GM12875 (cell line): ENCODE measurements at regions not wholly inside any gene's neighbourhood (a gene's known extent, or its start where the extent isn't known, plus 50 kb on each side); places are given as distances from the start of the nearest gene placed in this dataset.

Source experiments
- H3K4me3 ChIP-seq: one replicate; pipeline ENCODE4 v1.5.1; 2011; ENCODE audit warnings: low read depth, low read length, control low read depth
- CTCF ChIP-seq: IDR thresholded peaks from 2 replicates; pipeline ENCODE4 v1.5.1; 2011; ENCODE audit warnings: low read depth, mild to moderate bottlenecking, control low read depth, inconsistent platforms, low read length, moderate library complexity, borderline replicate concordance; ENCODE audit not compliant: insufficient read depth

DNA sequence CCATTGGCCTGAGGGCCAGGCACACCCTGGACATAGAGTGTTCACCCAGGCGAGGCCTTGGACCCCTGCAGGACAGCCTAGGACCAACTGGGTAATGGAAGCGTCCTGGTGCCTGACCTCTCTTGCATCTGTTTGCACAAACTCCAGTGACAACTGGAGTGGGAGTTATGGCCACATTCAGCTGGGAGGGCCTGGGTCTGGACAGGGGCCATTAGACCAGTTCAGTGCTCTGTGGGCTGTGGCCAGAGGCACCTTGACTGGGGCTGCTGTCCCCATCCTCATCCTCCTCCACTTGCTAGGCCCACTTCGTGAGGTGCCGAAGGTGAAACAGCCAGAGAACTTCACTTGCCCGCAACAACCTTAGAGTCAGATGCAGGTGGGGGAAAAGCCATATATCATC, 372.7 kb upstream of the IRX1 start:
- no peak for TF ChIP-seq CTCF
- no peak overlapping the region for H3K4me3 ChIP-seq

DNA sequence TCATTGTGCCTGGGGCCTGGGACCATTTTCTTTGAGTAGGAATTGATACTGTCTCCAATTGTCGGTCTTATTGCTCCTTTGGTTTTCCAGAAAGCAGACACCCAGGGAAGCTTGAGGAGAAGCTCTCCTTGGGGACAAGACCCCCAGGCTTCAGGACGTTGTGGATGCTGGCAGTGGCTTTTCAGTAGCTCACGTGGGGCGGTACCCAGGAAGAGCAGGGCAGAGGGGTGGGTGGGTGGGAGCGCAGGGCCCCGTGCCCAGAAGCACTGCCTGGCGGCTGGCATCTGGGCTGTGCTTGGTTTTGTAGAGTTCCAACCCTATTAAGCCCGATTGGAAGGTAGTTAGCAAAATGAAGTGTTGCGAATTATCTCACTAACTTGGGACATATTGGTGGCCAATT, 374.2 kb upstream of the IRX1 start:
- no peak for TF ChIP-seq CTCF
- H3K4me3 ChIP-seq, result no peak overlapping the region

DNA sequence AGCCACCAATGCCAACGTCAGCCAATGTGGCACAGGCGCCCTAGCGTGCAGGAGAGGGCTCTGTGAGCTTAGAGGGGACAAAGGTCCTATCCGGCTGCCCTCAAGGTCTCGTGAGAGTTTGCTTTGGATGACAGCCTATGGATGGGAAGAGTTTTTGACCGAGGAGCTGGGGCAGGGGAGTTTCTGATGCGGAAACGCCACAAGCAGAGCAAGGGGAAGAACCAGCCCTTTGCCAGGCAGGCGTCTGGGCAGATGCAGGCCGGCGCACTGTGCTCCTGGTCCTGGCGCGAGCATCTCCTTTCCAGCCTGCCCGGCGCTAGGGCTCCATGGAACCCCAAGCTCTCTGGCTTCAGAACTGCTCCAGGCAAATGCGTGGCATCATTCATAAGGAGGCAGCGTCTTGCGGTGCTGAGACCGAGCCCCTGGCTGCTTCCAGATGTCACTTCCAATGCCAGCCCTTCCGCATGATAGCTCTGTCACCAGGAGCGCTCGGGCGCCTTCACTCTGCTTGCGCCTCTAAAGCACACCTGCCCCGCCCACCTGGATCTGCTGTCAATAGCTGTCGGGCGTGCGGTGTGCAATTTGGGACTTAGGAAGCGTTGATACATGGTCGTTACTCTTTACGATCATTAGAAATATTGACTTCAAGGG, 374.9 kb upstream of the IRX1 start:
- TF ChIP-seq CTCF, result no peak
- H3K4me3 ChIP-seq, result no peak overlapping the region

DNA sequence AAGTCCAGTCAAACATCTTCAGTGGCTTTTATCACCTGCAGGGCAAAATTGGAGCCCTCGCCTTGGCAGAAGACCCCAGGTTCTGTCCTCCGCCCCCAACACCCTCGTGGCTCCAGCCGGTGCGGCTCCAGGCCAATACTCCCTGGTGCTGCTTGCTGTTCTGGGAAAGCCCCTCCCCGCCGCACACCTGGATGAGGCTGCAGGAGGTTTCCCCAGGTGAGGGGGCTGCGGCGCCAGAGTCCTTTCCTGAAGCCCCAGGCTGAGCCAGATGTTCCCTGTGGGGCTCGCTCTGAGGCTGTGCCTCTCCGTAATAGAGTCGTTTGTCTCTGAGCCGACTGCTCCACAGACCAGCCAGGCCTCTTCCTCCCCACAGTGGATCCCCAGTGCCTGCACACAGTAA, 375.4 kb upstream of the IRX1 start:
- TF ChIP-seq CTCF, result no peak
- no peak overlapping the region for H3K4me3 ChIP-seq

GRCh38 chr5:3218916-3219650, 376.5 kb upstream of the IRX1 start:
- TF ChIP-seq CTCF, result no peak
- H3K4me3 ChIP-seq, result no peak overlapping the region

DNA sequence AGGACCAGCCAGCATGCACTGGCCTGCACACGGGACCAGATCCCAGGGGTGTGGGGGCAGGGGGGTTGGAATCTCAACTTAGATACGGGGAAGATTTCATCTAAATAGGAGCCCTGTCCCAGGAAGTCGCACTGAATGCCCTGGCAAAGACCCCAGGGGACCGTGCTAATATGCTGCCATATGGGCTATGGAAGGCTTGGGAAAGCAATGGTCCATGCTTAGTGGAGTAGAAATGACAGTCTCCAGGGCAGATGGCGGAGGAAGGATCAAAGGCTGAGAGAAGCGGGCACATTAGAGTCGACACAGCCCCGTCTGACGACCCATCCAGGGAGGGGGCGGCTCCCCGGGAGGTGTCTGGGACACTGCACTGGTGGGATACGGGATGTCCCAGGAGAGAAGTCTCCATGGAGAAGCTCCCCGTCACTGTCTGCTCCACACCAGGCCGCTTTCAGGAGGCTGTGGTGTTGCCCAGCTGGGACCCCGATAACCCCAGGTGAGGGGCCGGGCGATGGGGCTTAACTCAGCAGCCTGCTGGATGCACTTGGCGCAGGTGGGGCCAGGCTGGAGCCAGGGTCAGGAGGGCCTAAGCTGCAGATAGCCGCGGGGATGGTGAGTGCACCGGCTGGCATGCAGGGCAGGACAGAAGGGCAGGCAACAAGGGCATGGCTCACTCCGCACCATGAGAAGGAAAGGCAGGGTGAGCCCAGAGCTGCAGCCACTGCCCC, 377.7 kb upstream of the IRX1 start:
- TF ChIP-seq CTCF, result no peak

GRCh38 chr5:3217114-3217513, 378.5 kb upstream of the IRX1 start:
- TF ChIP-seq CTCF, result no peak
- H3K4me3 ChIP-seq, result no peak overlapping the region

More for the DNA sequence above, 377.7 kb upstream of the IRX1 start:
- no peak overlapping the region for H3K4me3 ChIP-seq
